ENCODE measurements at regions not wholly inside any gene's neighbourhood (a gene's known extent, or its start where the extent isn't known, plus 50 kb on each side); places are given as distances from the start of the nearest gene placed in this dataset.

DNA sequence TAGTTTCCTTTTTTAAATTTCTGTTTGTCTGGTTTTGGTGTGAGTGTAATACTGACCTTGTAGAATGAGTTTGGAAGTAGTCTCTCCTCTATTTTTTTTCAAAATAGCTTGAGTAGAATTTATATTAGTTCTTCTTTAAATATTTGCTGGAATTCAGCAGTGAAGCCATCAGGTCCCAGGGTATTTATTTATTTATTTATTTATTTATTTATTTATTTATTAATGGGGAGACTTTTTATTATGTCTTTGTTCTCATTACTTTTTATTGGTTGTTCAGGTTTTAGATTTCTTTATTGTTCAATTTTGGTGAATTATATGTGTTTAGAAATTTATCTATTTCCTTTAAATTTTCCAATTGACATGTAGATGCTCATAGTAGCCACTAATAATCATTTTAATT lies 875.8 kb upstream of the COX7C start:
- Histone ChIP-seq H3K4me1 (no peaks in the 10 kb centered on the region), H3K27me3 (no peaks in the 10 kb centered on the region), H3K9me3 (no peaks in the 10 kb centered on the region), H3K36me3 (no peaks in the 10 kb centered on the region), H3K27ac (no peak overlapping the region), H3K4me3 (no peak overlapping the region)
- no peak for DNase-seq (ENCODE audit: low spot score in 2 of 2)
- no peak for TF ChIP-seq EP300 (IDR thresholded peaks at IDR 0.05)
- TF ChIP-seq CTCF (IDR thresholded peaks at IDR 0.05), result no peak
- TF ChIP-seq POLR2A (IDR thresholded peaks at IDR 0.05), result no peak

- peaks cover 4% of the 10 kb centered on the region for H3K9me3 ChIP-seq
- no peak overlapping the region for H3K27ac ChIP-seq
- H3K4me1 ChIP-seq, result no peaks in the 10 kb centered on the region
- no peak overlapping the region for H3K4me3 ChIP-seq
- 58% methylated on average over 1 of the region's 1 CpG for WGBS
- DNase-seq (ENCODE audit: low spot score in 2 of 2), result no peak
- no peaks in the 10 kb centered on the region for H3K36me3 ChIP-seq
- TF ChIP-seq POLR2AphosphoS5 (IDR thresholded peaks at IDR 0.05), result no peak
- TF ChIP-seq POLR2A (IDR thresholded peaks at IDR 0.05), result no peak
- no peak for TF ChIP-seq CTCF (IDR thresholded peaks at IDR 0.05)
- TF ChIP-seq EP300 (IDR thresholded peaks at IDR 0.05), result no peak
- no peaks in the 10 kb centered on the region for H3K27me3 ChIP-seq
These were observed 857.2 kb upstream of the COX7C start for GRCh38 chr5:85760519-85760918.

- WGBS, result 76% methylated on average over 3 of the region's 3 CpGs
- Histone ChIP-seq H3K36me3 (no peaks in the 10 kb centered on the region), H3K27me3 (no peaks in the 10 kb centered on the region), H3K4me1 (no peaks in the 10 kb centered on the region), H3K27ac (no peak overlapping the region), H3K4me3 (no peak overlapping the region), H3K9me3 (peaks cover 6% of the 10 kb centered on the region)
- no peak for DNase-seq (ENCODE audit: low spot score in 2 of 2)
- no peak for TF ChIP-seq POLR2AphosphoS5 (IDR thresholded peaks at IDR 0.05)
- no peak for TF ChIP-seq EP300 (IDR thresholded peaks at IDR 0.05)
These were observed 848.4 kb upstream of the COX7C start for GRCh38 chr5:85769347-85769746.

DNA sequence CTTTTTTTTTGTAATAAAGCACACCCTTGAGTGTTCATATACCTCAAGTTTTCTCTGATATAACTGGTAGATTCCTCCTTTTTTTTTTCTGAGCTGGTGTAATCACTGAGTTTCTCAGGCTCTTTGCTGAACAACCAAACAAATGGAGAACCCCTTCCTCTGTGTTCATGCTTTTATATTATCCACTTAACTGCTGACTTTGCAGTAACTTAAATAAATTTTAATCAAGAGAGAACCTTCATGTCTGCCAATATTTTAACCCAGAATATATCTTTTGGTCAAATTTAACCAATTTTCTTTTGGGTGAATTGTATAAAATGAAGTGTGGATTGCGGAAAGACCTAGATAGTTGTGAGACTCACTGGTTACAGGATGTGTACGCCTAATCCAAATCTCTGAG lies 833.0 kb upstream of the COX7C start:
- 96% methylated on average over 2 of the region's 2 CpGs for WGBS
- H3K27me3 ChIP-seq, result no peaks in the 10 kb centered on the region
- no peak overlapping the region for H3K27ac ChIP-seq
- H3K9me3 ChIP-seq, result no peaks in the 10 kb centered on the region
- H3K36me3 ChIP-seq, result no peaks in the 10 kb centered on the region
- H3K4me3 ChIP-seq, result no peak overlapping the region
- no peak for TF ChIP-seq POLR2AphosphoS5 (IDR thresholded peaks at IDR 0.05)
- no peak for TF ChIP-seq CTCF (IDR thresholded peaks at IDR 0.05)
- TF ChIP-seq EP300 (IDR thresholded peaks at IDR 0.05), result no peak
- TF ChIP-seq POLR2A (IDR thresholded peaks at IDR 0.05), result no peak
- no peak for DNase-seq (ENCODE audit: low spot score in 2 of 2)
- H3K4me1 ChIP-seq, result no peaks in the 10 kb centered on the region

GRCh38 chr5:85813146-85813545 lies 804.6 kb upstream of the COX7C start:
- Histone ChIP-seq H3K36me3 (no peaks in the 10 kb centered on the region), H3K4me1 (no peaks in the 10 kb centered on the region), H3K27me3 (no peaks in the 10 kb centered on the region), H3K27ac (no peak overlapping the region), H3K4me3 (no peak overlapping the region), H3K9me3 (no peaks in the 10 kb centered on the region)
- TF ChIP-seq POLR2A (IDR thresholded peaks at IDR 0.05), result no peak
- TF ChIP-seq EP300 (IDR thresholded peaks at IDR 0.05), result no peak
- TF ChIP-seq CTCF (IDR thresholded peaks at IDR 0.05), result no peak
- TF ChIP-seq POLR2AphosphoS5 (IDR thresholded peaks at IDR 0.05), result no peak
- WGBS, result 69% methylated on average over 3 of the region's 3 CpGs
- no peak for DNase-seq (ENCODE audit: low spot score in 2 of 2)

DNA sequence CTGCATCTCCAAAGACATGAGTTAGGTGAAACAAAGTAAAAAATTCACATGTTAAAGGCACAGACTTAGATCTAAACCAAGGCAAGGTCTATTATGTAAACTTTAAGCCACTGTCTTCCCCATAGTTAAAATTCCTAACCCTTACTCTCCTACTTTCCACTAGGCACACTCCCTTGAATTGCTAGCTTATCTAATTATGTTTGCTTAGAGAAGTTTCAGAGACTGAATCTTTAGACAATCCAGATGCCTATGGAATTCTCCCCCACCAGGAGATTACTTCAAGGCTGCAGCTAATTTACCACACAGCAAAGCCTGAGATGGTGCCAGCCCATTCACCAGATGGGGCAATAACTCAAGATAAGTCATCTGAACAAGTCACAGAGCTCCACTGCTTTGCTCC lies 803.1 kb upstream of the COX7C start:
- Histone ChIP-seq H3K27ac (no peak overlapping the region), H3K9me3 (no peaks in the 10 kb centered on the region), H3K36me3 (no peaks in the 10 kb centered on the region), H3K4me3 (no peak overlapping the region), H3K4me1 (no peaks in the 10 kb centered on the region), H3K27me3 (no peaks in the 10 kb centered on the region)
- no peak for TF ChIP-seq POLR2A (IDR thresholded peaks at IDR 0.05)
- no peak for TF ChIP-seq POLR2AphosphoS5 (IDR thresholded peaks at IDR 0.05)
- TF ChIP-seq CTCF (IDR thresholded peaks at IDR 0.05), result no peak
- TF ChIP-seq EP300 (IDR thresholded peaks at IDR 0.05), result no peak
- DNase-seq (ENCODE audit: low spot score in 2 of 2), result no peak
